Smooth muscle cell (in vitro differentiated cells): ENCODE measurements at regions not wholly inside any gene's neighbourhood (a gene's known extent, or its start where the extent isn't known, plus 50 kb on each side); places are given as distances from the start of the nearest gene placed in this dataset.

Experiments
- DNase-seq: peaks from one replicate; lab custom pipeline; 2025; ENCODE audit not compliant: unreplicated experiment; lab: John Stamatoyannopoulos, UW
- H2AFZ ChIP-seq: fragments of 200-600 bp; sonication (generic); 2 replicates; pipeline ENCODE4 v1.6.0; 2016; ENCODE audit warnings: antibody characterized with exemption, low read depth, mild to moderate bottlenecking
- H3F3A ChIP-seq: fragments of 200-600 bp; sonication (generic); 2 replicates; pipeline ENCODE4 v1.6.0; 2017; ENCODE audit warnings: antibody characterized with exemption, low read depth
- H3K27ac ChIP-seq: fragments of 200-600 bp; sonication (generic); 2 replicates; pipeline ENCODE4 v1.5.1; 2016; ENCODE audit warnings: low read depth, mild to moderate bottlenecking
- H3K27me3 ChIP-seq: fragments of 200-600 bp; sonication (generic); 2 replicates; pipeline ENCODE4 v1.6.1; 2016; ENCODE audit warnings: low read depth, mild to moderate bottlenecking
- H3K36me3 ChIP-seq: fragments of 200-600 bp; sonication (generic); 2 replicates; pipeline ENCODE4 v1.5.1; 2016; ENCODE audit warnings: low read depth
- H3K4me1 ChIP-seq: fragments of 200-600 bp; sonication (generic); 2 replicates; pipeline ENCODE4 v1.5.1; 2016; ENCODE audit warnings: low read depth
- H3K4me2 ChIP-seq: fragments of 200-600 bp; sonication (generic); 2 replicates; pipeline ENCODE4 v1.6.0; 2016; ENCODE audit warnings: mild to moderate bottlenecking
- H3K4me3 ChIP-seq: fragments of 200-600 bp; sonication (generic); 2 replicates; pipeline ENCODE4 v1.5.1; 2016; ENCODE audit warnings: mild to moderate bottlenecking
- H3K79me2 ChIP-seq: fragments of 200-600 bp; sonication (generic); 2 replicates; pipeline ENCODE4 v1.6.0; 2016; ENCODE audit warnings: low read depth, mild to moderate bottlenecking
- H3K9ac ChIP-seq: fragments of 200-600 bp; sonication (generic); 2 replicates; pipeline ENCODE4 v1.6.0; 2016; ENCODE audit warnings: low read depth
- H3K9me3 ChIP-seq: fragments of 200-600 bp; sonication (generic); replicated peaks from 2 replicates; pipeline ENCODE4 v1.5.1; 2016; ENCODE audit warnings: low read depth
- H4K20me1 ChIP-seq: fragments of 200-600 bp; sonication (generic); 2 replicates; pipeline ENCODE4 v1.6.0; 2016; ENCODE audit warnings: low read depth
- WGBS: methylation state at CpG from one replicate; pipeline ENCODE4 v1.1.7; 2016; ENCODE audit warnings: low lambda C conversion rate; 5-methylcytosine and 5-hydroxymethylcytosine counted together
- TF ChIP-seq, protein P1 (sequence below): fragments of 200-600 bp; sonication (generic); IDR thresholded peaks from 2 replicates; pipeline ENCODE4 v1.5.1; 2017; ENCODE audit warnings: borderline replicate concordance, mild to moderate bottlenecking, antibody characterized with exemption; ENCODE audit not compliant: insufficient read depth, poor library complexity, severe bottlenecking

- H2AFZ ChIP-seq = no peak overlapping the region
- H3K4me2 ChIP-seq = no peak overlapping the region
- H3K79me2 ChIP-seq = no peaks in the 10 kb centered on the region
- 95% methylated on average over 2 of the region's 2 CpGs for WGBS
- no peaks in the 10 kb centered on the region for H3F3A ChIP-seq
- H3K36me3 ChIP-seq = no peaks in the 10 kb centered on the region
- H3K9me3 ChIP-seq = no peaks in the 10 kb centered on the region
- DNase-seq = no peak
- no peak overlapping the region for H3K27ac ChIP-seq
- no peaks in the 10 kb centered on the region for H3K27me3 ChIP-seq
- H3K4me1 ChIP-seq = no peaks in the 10 kb centered on the region
- TF ChIP-seq, protein P1, sequence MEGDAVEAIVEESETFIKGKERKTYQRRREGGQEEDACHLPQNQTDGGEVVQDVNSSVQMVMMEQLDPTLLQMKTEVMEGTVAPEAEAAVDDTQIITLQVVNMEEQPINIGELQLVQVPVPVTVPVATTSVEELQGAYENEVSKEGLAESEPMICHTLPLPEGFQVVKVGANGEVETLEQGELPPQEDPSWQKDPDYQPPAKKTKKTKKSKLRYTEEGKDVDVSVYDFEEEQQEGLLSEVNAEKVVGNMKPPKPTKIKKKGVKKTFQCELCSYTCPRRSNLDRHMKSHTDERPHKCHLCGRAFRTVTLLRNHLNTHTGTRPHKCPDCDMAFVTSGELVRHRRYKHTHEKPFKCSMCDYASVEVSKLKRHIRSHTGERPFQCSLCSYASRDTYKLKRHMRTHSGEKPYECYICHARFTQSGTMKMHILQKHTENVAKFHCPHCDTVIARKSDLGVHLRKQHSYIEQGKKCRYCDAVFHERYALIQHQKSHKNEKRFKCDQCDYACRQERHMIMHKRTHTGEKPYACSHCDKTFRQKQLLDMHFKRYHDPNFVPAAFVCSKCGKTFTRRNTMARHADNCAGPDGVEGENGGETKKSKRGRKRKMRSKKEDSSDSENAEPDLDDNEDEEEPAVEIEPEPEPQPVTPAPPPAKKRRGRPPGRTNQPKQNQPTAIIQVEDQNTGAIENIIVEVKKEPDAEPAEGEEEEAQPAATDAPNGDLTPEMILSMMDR = no peak
- H4K20me1 ChIP-seq = no peaks in the 10 kb centered on the region
- H3K4me3 ChIP-seq = no peak overlapping the region
- H3K9ac ChIP-seq = no peak overlapping the region
Observed at GRCh38 chr18:26637983-26638382, 89.6 kb upstream of the KCTD1 start.

GRCh38 chr18:26637324-26637723 lies 89.0 kb upstream of the KCTD1 start:
- Histone ChIP-seq H3K9me3 (no peaks in the 10 kb centered on the region), H3K4me2 (no peak overlapping the region), H2AFZ (no peak overlapping the region), H3F3A (no peaks in the 10 kb centered on the region), H3K4me1 (no peaks in the 10 kb centered on the region), H3K27ac (no peak overlapping the region), H4K20me1 (no peaks in the 10 kb centered on the region), H3K79me2 (no peaks in the 10 kb centered on the region), H3K9ac (no peak overlapping the region), H3K36me3 (no peaks in the 10 kb centered on the region), H3K27me3 (no peaks in the 10 kb centered on the region), H3K4me3 (no peak overlapping the region)
- WGBS = 82% methylated on average over 8 of the region's 8 CpGs
- TF ChIP-seq, protein P1 = no peak
- DNase-seq = no peak

- H3K79me2 ChIP-seq = no peaks in the 10 kb centered on the region
- no peaks in the 10 kb centered on the region for H3K4me1 ChIP-seq
- H3K4me2 ChIP-seq = no peak overlapping the region
- H3K36me3 ChIP-seq = no peaks in the 10 kb centered on the region
- no peaks in the 10 kb centered on the region for H3K9me3 ChIP-seq
- no peak overlapping the region for H2AFZ ChIP-seq
- DNase-seq = no peak
- no peak overlapping the region for H3K9ac ChIP-seq
- TF ChIP-seq, protein P1 = no peak
- H3K27me3 ChIP-seq = no peaks in the 10 kb centered on the region
- H3K27ac ChIP-seq = no peak overlapping the region
- no peaks in the 10 kb centered on the region for H4K20me1 ChIP-seq
- WGBS = 87% methylated on average over 4 of the region's 4 CpGs
- H3K4me3 ChIP-seq = no peak overlapping the region
- H3F3A ChIP-seq = no peaks in the 10 kb centered on the region
Observed at GRCh38 chr18:26635466-26635865, 87.1 kb upstream of the KCTD1 start.

DNA sequence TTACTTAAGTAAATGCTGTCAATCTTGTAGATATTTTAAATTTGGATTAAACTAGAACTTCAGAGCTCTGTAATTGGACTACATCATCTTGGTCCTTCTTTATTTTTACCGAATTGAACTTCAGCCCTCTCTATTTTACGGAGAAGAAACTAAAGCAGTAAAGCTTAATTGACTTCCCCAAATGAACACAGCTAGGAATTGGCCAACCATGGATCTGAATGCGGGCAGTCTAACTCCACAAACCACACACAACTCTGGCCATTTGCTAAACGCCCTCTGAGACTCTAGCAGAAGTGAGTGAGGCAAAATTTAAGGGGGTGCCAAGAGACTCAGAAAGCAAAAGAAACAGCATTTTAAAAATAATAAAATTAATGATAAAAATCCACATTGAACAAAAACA lies 86.3 kb upstream of the KCTD1 start:
- Histone ChIP-seq H3K4me3 (no peak overlapping the region), H3K9ac (no peak overlapping the region), H3K27me3 (no peaks in the 10 kb centered on the region), H3K4me2 (no peak overlapping the region), H3K36me3 (no peaks in the 10 kb centered on the region), H3K27ac (no peak overlapping the region), H3K4me1 (no peaks in the 10 kb centered on the region), H3K9me3 (no peaks in the 10 kb centered on the region), H3K79me2 (no peaks in the 10 kb centered on the region), H4K20me1 (no peaks in the 10 kb centered on the region), H2AFZ (no peak overlapping the region), H3F3A (no peaks in the 10 kb centered on the region)
- TF ChIP-seq, protein P1 = no peak
- no peak for DNase-seq
- WGBS = 91% methylated on average over 4 of the region's 4 CpGs
